ENCODE measurements at regions not wholly inside any gene's neighbourhood (a gene's known extent, or its start where the extent isn't known, plus 50 kb on each side); places are given as distances from the start of the nearest gene placed in this dataset.
A peak's percentile ranks its signal among the peaks of the same experiment; 100 is the strongest.

DNA sequence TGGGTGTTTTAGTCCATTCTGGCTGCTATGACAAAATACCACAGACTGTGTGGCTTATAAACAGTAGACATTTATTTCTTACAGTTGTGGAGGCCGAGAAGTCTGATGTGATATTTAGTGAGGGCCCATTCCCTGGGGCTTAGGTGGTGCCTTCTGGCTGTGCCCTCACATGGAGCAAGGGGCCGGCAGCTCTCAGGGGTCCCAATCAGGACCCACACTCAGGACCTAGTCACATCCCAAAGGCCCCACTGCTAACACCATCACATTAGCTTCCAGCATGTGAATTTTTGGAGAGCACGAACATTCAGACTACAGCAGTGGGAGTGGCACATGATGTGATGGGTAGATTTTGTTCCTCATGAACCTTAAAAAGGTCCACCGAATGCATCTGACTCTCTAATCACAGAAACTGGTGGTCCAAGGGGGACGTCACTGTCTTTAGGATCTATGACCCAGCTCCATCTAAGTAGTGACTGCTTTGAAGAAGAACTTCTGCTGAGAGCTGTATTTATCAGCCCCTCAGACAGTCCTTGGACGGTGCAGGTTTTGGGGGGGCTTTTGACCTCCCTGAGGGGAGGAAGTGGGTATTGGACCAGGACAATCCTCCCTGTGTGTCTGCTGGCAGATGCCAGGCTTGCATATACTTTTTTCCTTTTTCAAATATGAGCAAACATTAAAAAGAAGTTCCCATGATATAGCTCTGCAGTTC, 154.5 kb upstream of the ZNF32 start:
- no peak for DNase-seq

DNA sequence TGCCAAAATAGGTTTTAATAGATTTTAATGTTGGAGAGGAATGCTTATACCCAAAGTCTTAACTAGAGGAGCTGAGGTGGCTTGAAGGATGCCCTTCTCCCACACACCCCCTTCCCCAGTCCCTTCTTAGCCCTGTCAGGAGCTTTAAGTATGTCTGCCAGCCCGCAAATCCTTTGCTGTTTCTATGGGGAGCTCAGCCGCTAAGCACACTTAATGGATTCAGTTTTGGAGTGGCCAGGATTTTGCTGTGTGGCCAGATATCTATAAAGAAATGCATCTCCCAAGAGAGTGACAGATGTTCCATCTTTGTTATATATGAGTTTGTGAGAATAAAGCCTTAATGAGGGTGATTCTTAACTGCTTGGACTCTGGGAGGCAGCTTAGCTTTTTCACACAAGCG, 152.9 kb upstream of the ZNF32 start:
- no peak for DNase-seq

GRCh38 chr10:43801140-43801539, 152.5 kb upstream of the ZNF32 start:
- no peak for DNase-seq

DNA sequence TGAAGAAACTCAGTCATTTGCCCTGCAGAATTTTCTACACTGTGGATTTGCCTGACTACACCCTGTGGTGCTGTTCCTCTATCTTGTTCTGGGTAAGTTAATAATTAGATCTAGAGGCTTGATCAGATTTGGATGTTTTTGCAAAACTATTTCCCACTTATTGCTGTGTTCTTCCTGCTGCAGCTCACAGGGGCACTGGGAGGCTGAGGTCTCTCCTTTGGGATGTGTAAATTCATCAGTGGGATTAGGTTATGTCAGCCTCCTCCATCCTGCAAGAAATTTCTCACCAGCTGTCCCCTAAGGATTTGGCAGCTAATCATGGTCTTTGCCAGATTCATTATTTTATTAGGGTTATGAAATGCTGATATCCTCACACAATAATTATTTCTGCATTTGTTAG, 148.1 kb upstream of the ZNF32 start:
- DNase-seq: no peak

- DNase-seq: no peak
Observed at GRCh38 chr10:43795639-43796038, 147.0 kb upstream of the ZNF32 start.

GRCh38 chr10:43795093-43795492, 146.4 kb upstream of the ZNF32 start:
- DNase-seq: no peak

DNA sequence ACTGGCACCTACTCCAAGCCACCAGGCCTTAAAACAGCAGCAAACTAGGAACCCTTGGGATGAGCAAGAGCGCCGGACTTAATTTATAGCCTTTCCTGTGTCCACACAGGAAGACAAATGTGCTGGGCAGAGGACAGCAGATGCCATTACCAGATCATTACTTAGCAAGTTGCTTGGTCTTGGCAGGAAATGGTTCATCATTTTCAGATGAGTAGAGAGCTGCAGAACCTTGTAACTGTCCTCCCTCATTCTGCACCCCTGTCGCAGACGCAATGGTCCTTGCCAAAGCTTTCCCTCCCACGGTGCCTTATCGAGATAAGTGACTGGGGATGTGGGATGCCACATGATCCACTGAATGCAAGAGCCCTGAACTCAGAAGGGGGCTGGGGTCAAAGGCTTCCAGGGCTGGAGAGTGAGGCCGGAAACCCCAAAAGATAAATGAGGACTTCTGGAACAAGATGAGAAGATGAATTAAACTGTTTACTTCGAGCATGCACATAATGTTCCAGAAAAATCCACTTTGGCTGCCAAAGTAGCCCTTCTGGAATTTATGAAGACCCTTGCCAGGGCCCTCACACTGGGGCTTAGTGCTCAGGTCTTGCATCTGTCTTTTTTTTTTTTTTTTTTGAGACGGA, 145.6 kb upstream of the ZNF32 start:
- DNase-seq: peak; percentile 38

DNA sequence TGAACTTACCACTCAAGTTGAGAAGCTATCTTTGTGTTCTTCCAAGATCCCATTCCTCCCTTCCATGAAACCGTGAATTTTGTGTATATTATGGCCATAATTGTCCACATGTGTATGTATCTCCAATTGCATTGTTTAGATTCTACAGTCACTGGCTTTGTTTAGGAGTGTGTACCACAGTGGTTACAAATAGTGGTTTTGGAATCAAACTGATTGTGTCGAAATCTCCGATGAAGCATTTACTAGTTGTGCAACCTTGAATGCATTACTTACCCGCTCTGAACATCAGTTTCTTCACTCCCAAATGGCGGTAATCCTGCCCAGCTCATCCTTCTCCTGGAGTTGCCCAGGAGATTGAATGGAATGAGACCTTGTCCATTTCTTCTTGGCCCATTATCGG, 145.0 kb upstream of the ZNF32 start:
- DNase-seq: peak; percentile 52

DNA sequence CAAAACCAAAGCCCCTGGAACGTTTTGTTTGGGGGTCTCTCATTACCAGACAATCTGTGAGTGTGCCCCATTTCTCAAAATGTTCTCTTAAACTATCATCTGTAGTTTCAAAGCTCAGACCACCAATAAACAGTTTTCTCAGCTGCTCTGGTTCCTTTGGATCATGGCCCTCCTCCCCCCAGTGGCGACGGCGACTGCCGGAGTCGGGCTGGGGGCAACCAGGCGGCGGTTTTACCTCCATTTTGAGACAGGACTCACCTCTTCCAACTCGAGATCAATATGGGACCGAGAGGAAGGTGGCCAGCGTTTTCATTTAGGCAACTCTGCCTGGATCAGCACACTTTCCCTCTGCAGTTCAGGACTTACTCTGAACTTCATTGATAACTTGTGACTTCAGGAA, 141.5 kb upstream of the ZNF32 start:
- DNase-seq: no peak

- DNase-seq: no peak
Observed at GRCh38 chr10:43785252-43785651, 136.6 kb upstream of the ZNF32 start.

DNA sequence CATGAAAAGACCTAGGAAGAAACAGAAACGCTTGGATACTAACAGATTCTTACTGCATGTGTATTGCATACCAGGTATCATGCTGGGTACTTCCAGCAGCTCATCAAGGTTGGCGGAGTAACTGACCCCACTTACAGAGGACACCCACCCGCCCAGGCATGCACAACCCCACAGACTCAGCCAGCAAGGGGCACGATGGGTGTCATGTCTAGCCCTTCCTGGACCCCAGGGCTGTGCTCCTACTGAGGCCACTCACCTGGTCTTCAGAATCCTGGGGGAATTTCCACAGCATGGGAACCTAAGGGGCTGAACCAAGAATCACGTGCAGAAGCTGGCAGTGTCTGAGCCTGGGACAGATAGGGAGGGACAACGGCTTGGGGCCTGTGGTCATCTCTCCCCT, 134.1 kb upstream of the ZNF32 start:
- DNase-seq: no peak

DNA sequence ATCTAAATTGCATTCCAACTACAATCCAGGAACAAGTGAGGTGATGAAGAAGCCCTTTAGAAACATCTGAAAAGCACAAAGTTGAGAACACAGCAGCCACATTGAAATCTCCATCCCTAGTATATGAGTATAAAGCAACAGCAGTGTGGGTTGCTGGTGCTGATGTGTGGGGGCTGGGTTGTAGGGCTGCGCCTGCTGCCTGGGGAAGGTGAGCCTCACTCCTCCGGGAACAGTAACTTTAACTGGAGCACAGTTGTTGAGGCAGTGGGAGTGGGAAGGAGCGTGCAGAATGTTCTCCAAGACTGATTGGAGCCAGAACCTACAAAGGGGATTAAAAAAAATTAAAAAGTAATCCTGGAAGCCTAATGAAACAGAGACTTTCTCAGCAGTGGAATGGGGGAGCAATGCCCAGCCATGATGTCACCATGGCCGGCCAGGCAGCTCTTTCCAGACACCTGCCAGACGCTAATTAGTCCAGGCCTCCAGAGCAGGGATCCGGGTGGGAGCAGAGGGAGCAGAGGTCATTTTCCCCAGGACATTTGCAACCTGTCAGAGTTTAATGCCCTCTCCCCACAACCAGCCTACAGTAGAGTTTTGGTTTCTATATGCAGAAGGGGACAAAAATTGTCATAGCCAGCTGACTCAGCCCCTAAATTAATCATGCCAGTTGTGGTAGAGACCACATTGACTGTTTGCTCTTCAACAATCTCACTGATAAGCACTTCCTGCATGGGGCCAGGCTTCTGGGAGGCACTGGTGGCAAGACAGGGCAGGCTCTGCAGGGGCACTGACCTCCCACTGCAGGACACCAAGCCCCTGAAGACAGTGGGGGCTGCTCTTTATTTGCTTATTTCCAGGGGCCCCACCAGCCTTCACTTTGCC, 133.0 kb upstream of the ZNF32 start:
- DNase-seq: no peak

GRCh38 chr10:43778571-43778970, 129.9 kb upstream of the ZNF32 start:
- no peak for DNase-seq

DNA sequence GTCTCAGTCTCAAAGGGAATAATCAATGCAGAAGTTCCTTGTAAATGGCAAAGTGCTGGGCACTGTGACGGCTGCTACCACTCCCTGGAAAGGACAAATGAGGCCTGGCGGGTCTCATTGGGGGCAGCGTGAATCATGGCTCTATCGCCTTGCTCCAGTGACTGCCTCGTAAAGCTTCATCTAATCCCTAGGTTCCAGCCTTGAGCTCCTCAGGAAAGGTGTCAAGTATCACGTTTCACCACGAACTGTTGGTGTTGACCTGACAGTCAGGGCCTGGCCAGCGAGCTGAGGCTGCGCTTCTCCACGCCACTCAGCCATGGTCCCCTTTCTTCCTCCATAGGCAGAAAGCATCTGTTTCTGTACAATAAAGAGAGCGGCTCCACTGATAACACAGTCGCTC, 126.7 kb upstream of the ZNF32 start:
- DNase-seq: no peak

DNA sequence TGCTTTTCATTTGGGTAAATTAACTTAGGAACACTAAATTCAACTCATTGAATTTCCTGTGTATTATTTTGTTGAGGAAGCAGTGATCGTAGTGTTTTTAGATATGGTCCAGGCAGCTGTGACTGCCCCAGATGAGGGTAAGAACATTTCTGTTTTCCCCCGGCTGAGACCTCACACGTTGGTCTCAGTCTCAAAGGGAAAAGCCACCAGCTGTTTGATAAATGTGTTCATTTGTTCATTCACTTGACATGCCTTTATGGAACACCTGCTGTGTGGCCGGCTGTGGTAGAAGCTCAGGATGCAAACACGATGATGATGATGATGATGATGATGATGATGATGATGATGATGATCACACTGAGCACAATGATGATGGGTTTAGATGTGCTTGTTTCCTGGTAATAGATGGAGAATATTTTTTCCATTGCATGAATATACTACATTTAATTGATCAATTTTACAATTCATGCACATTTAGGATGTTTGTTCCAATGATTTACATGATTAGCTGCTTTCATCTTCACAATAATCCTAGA, 125.6 kb upstream of the ZNF32 start:
- DNase-seq: no peak

DNA sequence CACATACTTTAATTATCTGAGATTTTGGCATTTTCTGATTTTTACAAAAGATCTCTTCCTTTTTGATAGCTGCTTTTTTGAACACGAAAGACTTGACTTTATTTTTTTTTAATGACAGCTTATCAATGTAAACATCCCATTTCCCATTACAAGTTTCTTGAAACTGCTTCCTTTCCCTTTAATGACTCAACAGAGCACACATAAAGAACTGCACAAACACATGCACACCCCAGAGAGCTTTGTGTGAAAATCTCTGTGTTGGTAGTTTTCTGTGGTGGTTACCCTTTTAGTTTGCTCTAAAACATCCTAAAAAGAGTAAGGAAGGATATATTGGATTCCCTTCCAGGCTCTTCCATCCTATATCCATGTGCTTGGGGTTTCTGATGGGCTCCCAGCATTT, 125.1 kb upstream of the ZNF32 start:
- no peak for DNase-seq

- no peak for DNase-seq
Observed at GRCh38 chr10:43772171-43772570, 123.5 kb upstream of the ZNF32 start.

DNA sequence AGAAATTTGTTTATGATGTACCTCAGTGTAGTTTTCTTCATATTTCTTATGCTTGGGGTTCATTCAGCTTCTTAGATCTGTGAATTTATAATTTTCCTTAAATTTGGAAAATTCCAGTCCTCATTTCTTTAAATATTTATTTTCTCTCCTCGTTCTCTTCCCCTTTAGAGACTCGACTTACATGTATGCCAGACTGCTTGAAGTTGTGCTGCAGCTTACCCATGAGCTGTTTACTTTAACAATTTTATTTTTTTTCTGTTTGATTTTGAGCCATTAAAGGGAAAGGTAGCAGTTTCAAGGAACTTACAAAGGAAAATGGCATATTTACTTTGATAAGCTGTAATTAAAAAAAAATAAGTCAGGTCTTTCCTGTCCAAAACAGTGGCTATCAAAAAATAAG, 123.0 kb upstream of the ZNF32 start:
- DNase-seq: no peak

GRCh38 chr10:43765516-43765915, 116.8 kb upstream of the ZNF32 start:
- DNase-seq: no peak

GRCh38 chr10:43763846-43764245, 115.2 kb upstream of the ZNF32 start:
- no peak for DNase-seq

DNA sequence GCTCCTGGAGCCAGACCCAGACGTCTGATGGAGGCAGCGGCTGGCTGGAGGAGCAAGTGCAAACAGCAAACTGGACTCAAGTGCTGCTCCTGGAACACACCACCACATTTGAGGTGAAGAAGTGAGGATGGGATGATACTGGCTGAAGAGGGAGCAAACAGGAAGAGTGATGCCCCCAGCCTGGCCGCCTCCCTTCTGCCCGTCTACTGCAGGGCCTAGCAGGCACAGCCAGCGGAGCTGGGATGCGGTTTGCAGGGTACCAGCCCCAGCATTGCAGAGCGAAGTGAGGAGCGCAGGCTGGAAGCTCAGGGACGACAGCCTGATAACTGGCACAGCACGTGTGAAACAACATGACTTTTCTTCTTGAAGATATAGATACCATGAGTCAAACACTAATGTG, 111.8 kb upstream of the ZNF32 start:
- no peak for DNase-seq

GRCh38 chr10:43759216-43759615, 110.5 kb upstream of the ZNF32 start:
- no peak for DNase-seq

- no peak for DNase-seq
Observed at GRCh38 chr10:43756341-43756740, 107.7 kb upstream of the ZNF32 start.
